GM12878 (cell line): ENCODE measurements at regions not wholly inside any gene's neighbourhood (a gene's known extent, or its start where the extent isn't known, plus 50 kb on each side); places are given as distances from the start of the nearest gene placed in this dataset.

Source experiments
- ATAC-seq: fragments of 200-7000 bp; cut with Tn5 transposase; 3 replicates; pipeline ENCODE4 v1.9.1; 2020; ENCODE audit warnings: mild to moderate bottlenecking, moderate library complexity
- BruUV-seq: library from RNA; stranded (reverse); fragments of 400-500 nt; replicated peaks from 2 replicates; lab custom pipeline; 2021; lab: Mats Ljungman, UMichigan
- CTCF ChIA-PET: fragments of 300-600 bp; sonication (Branson Sonifier 250); formaldehyde crosslinking; extraction: SDS; loops from one replicate; lab custom pipeline; 2021; ENCODE audit warnings: inconsistent platforms; lab: Yijun Ruan, JAX
- POLR2A ChIA-PET: fragments of 350-600 bp; formaldehyde crosslinking; extraction: SDS; loops from one replicate; lab custom pipeline; 2021; ENCODE audit warnings: inconsistent platforms; lab: Charles Lee
- RAD21 ChIA-PET: fragments of 300-600 bp; sonication (Branson Sonifier 250); formaldehyde crosslinking; loops from one replicate; lab custom pipeline; 2023; ENCODE audit warnings: antibody characterized with exemption; ENCODE audit not compliant: unreplicated experiment; lab: Charles Lee
- SMC1A ChIA-PET: fragments of 300-600 bp; sonication (Branson Sonifier 250); formaldehyde crosslinking; loops from one replicate; lab custom pipeline; 2023; ENCODE audit not compliant: unreplicated experiment, uncharacterized antibody; lab: Charles Lee
- DNase-seq: peaks from one replicate; pipeline ENCODE4 v3.0.0-alpha.2; 2011; ENCODE audit warnings: low read depth, low spot score
- FAIRE-seq: peaks from 3 replicates; lab custom pipeline; 2011; peaks lifted over from hg19 to GRCh38; lab: Jason Lieb, UNC
- H2AFZ ChIP-seq: 2 replicates; pipeline ENCODE4 v1.6.0; 2011; ENCODE audit warnings: low read depth, low read length, control low read depth; ENCODE audit not compliant: control insufficient read depth
- H3K27ac ChIP-seq: 2 replicates; pipeline ENCODE4 v1.5.1; 2011; ENCODE audit warnings: control low read depth; ENCODE audit not compliant: control insufficient read depth, insufficient read depth
- H3K27me3 ChIP-seq, 2 experiments: replicated peaks in 1 of 2; 2 replicates each; pipeline versions ENCODE4 v1.6.0 to v1.6.1; 2011; ENCODE audit warnings: low read length in 1 of 2; ENCODE audit not compliant: control insufficient read depth in 2 of 2, insufficient read depth in 2 of 2
- H3K36me3 ChIP-seq, 2 experiments: 2 replicates each; pipeline ENCODE4 v1.5.1; 2011; ENCODE audit warnings: low read length in 1 of 2; ENCODE audit not compliant: control insufficient read depth in 2 of 2, insufficient read depth in 2 of 2
- H3K4me1 ChIP-seq: 2 replicates; pipeline ENCODE4 v1.6.1; 2011; ENCODE audit warnings: mild to moderate bottlenecking, low read length, moderate library complexity, mixed read lengths; ENCODE audit not compliant: control insufficient read depth, insufficient read depth
- H3K4me2 ChIP-seq: 2 replicates; pipeline ENCODE4 v1.6.0; 2011; ENCODE audit warnings: control low read depth; ENCODE audit not compliant: control insufficient read depth, insufficient read depth
- H3K4me3 ChIP-seq: fragments of 200-600 bp; sonication (generic); 2 replicates; pipeline ENCODE4 v1.5.1; 2016
- H3K79me2 ChIP-seq: 2 replicates; pipeline ENCODE4 v1.6.0; 2011; ENCODE audit warnings: low read length; ENCODE audit not compliant: control insufficient read depth, insufficient read depth
- H3K9ac ChIP-seq: 2 replicates; pipeline ENCODE4 v1.8.0; 2011; ENCODE audit warnings: low read length, control low read depth, mixed read lengths; ENCODE audit not compliant: control insufficient read depth, insufficient read depth
- H3K9me3 ChIP-seq: replicated peaks from 3 replicates; pipeline ENCODE4 v1.5.1; 2011; ENCODE audit warnings: mild to moderate bottlenecking, low read length; ENCODE audit not compliant: control insufficient read depth, insufficient read depth
- H4K20me1 ChIP-seq: 2 replicates; pipeline ENCODE4 v1.6.0; 2011; ENCODE audit not compliant: control insufficient read depth, insufficient read depth
- DPF2 ChIP-seq: fragments of 450-650 bp; IDR thresholded peaks from 2 replicates; pipeline ENCODE4 v1.6.1; 2017; ENCODE audit warnings: mild to moderate bottlenecking
- KDM1A ChIP-seq: fragments of 200-600 bp; sonication (generic); IDR thresholded peaks from 2 replicates; pipeline ENCODE4 v1.6.1; 2016; ENCODE audit warnings: borderline replicate concordance
- MYC ChIP-seq: IDR thresholded peaks from 2 replicates; pipeline ENCODE4 v1.6.1; 2011; ENCODE audit warnings: mild to moderate bottlenecking, low read length, moderate library complexity, inconsistent platforms; ENCODE audit not compliant: insufficient read depth, insufficient replicate concordance, insufficient read length, severe bottlenecking
- NR2C2 ChIP-seq: IDR thresholded peaks from 2 replicates; pipeline ENCODE4 v1.6.1; 2011; ENCODE audit warnings: borderline replicate concordance, low read depth; ENCODE audit not compliant: control insufficient read depth, insufficient read length
- RCOR1 ChIP-seq: conservative IDR thresholded peaks from 2 replicates; pipeline ENCODE4 v1.6.1; 2012; ENCODE audit warnings: low read depth, low read length, improper control_type of control experiment
- REST ChIP-seq: IDR thresholded peaks from 2 replicates; pipeline ENCODE4 v1.6.1; 2012; ENCODE audit warnings: mild to moderate bottlenecking, low read depth, low read length
- SKIL ChIP-seq: fragments of 450-650 bp; IDR thresholded peaks from 2 replicates; pipeline ENCODE4 v1.6.1; 2017; ENCODE audit warnings: mild to moderate bottlenecking, low read depth, inconsistent platforms; ENCODE audit not compliant: poor library complexity, severe bottlenecking
- ZBED1 ChIP-seq: IDR thresholded peaks from 2 replicates; pipeline ENCODE4 v1.6.1; 2016; ENCODE audit warnings: borderline replicate concordance
- ZZZ3 ChIP-seq: IDR thresholded peaks from 2 replicates; pipeline ENCODE4 v1.6.1; 2011; ENCODE audit warnings: low read depth; ENCODE audit not compliant: control insufficient read depth, insufficient read length
- in situ Hi-C: fragments of 300-500 bp; cut with MboI; formaldehyde crosslinking; loops from 9 replicates; pipeline ENCODE4 v1.14.3; 2018; ENCODE audit warnings: mixed read lengths
- intact Hi-C: fragments of 100-400 bp; cut with micrococcal nuclease; formaldehyde crosslinking; loops from one replicate; pipeline ENCODE4 v1.14.2; 2022; ENCODE audit not compliant: unreplicated experiment

GRCh38 chr3:168517249-168518071 is 421.7 kb upstream of the GOLIM4 start (continued):
- TF ChIP-seq DPF2 (peak; percentile 88), NR2C2 (no peak)
- TF ChIP-seq, all 136 proteins: peak for 35

- H2AFZ ChIP-seq, result no peak overlapping the region
- in situ Hi-C loops, result loop anchor here (5.0 kb wide), 2 partner anchors 103 to 333 kb away; no protein-coding TSS in a partner anchor
- ChIA-PET CTCF (interaction anchor here (1.0 to 1.7 kb wide), 2 partner anchors 110 to 333 kb away, joined by 4 to 6 read pairs; no protein-coding TSS in a partner anchor), POLR2A (no interaction called here), RAD21 (interaction anchor here (1.0 to 1.2 kb wide), 2 partner anchors 104 to 106 kb away, joined by 4 to 7 read pairs; no protein-coding TSS in a partner anchor)
- no peaks in the 10 kb centered on the region for H3K4me1 ChIP-seq
- no TSS peak for BruUV-seq
- H3K36me3 ChIP-seq, result no peaks in the 10 kb centered on the region
- no peaks in the 10 kb centered on the region for H3K27me3 ChIP-seq
- FAIRE-seq, result no peak
- intact Hi-C loops, result loop anchor here (5.0 kb wide), 1 partner anchor 302 kb away; no protein-coding TSS in a partner anchor
- TF ChIP-seq REST, result no peak
- no peak for TF ChIP-seq ZBED1
- no peak for TF ChIP-seq KDM1A
- TF ChIP-seq SKIL, result no peak
- no peak for TF ChIP-seq MYC
- TF ChIP-seq RCOR1, result no peak
- no peak for TF ChIP-seq ZZZ3
- TF ChIP-seq, all 136 proteins: peak for 0
- SMC1A ChIA-PET, result interaction anchor here (1.2 to 2.2 kb wide), 5 partner anchors 12 to 107 kb away, joined by 4 to 13 read pairs (median 6); no protein-coding TSS in a partner anchor
- ATAC-seq (no peak), DNase-seq (no peak)
- Histone ChIP-seq H3K4me2 (no peak overlapping the region), H3K79me2 (no peaks in the 10 kb centered on the region), H3K27ac (no peak overlapping the region), H3K9me3 (no peaks in the 10 kb centered on the region; the same call in 2 of the 3 replicates), H3K9ac (no peak overlapping the region), H3K4me3 (no peak overlapping the region), H4K20me1 (no peaks in the 10 kb centered on the region)
These were observed 418.5 kb upstream of the GOLIM4 start for GRCh38 chr3:168514252-168514651.
